ENCODE measurements at regions not wholly inside any gene's neighbourhood (a gene's known extent, or its start where the extent isn't known, plus 50 kb on each side); places are given as distances from the start of the nearest gene placed in this dataset.

DNA sequence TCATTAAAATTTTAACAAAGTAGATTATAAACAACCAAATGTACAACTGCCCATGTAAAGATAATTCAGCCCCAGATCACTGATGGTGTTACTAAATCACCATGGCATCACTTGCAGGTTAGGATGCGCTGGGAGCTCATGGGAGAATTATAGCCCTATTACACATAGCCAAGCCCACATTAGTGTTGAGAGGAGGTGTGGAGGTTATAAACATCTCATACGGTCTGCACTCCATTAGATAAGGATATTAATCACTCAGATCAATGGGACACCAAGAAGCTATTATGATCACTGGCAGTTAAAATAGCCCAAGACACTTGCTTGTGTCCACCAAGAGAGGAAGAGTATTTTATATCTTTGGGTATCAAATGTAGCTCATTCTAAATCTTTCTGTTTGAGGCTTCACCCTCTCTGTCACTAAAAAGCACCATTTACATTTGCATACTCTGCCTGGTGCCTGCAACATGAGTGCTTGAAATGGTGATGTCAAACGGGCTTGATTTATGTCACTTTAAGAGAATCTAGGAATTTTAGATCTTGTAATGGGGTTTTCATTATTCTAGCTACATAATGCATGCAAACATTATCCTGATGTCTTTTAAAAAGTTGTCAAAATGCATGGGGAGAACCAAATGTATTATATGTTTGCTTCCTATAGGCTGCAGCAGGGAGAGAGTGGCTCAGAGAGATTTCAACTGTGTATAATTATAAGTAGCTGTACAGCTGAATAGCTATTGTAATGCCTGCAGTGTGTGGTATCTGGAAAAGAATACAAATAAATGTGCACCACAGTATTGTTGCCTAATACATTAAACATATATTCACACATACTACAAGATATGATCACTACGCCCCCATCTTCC lies 654.1 kb upstream of the MARCKS start:
- Histone ChIP-seq H3K27ac (ENCODE audit: low read depth, low read length, severe bottlenecking) (no peak overlapping the region), H3K36me3 (ENCODE audit: control insufficient read depth, insufficient read depth, low read length) (no peaks in the 10 kb centered on the region), H3K4me1 (ENCODE audit: control insufficient read depth, insufficient read depth, low read length, poor library complexity, severe bottlenecking) (peaks cover 10% of the 10 kb centered on the region), H3K9me3 (ENCODE audit: control insufficient read depth, low read length) (no peaks in the 10 kb centered on the region), H3K4me3 (ENCODE audit: extremely low read depth, insufficient read depth, low read length, poor library complexity, severe bottlenecking) (no peak overlapping the region)
- 80 to 88% methylated on average over 1 of the region's 4 CpGs for WGBS, 2 experiments (ENCODE audit: insufficient coverage in 2 of 2)

DNA sequence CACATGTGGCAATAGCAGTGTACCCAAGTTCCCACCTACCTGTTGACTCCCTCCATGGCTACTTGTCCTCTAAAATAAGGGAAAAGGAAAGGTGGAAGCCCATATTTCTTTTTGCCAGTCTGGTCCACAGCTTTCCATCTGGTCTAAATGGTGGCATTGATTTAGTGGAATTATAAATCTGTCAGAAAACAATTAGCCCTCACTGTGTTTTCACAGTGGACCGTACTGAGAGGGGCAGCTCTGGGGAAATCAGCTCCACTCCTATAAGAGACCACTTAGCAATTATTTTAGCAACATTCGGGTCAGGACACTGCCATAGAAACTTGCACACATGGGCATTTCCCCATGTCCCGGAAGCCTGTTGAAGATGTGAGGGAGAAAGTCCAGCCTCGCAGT lies 653.4 kb upstream of the MARCKS start:
- H3K4me1 ChIP-seq (ENCODE audit: control insufficient read depth, insufficient read depth, low read length, poor library complexity, severe bottlenecking) = peaks cover 10% of the 10 kb centered on the region
- no peaks in the 10 kb centered on the region for H3K36me3 ChIP-seq (ENCODE audit: control insufficient read depth, insufficient read depth, low read length)
- H3K9me3 ChIP-seq (ENCODE audit: control insufficient read depth, low read length) = no peaks in the 10 kb centered on the region
- H3K27ac ChIP-seq (ENCODE audit: low read depth, low read length, severe bottlenecking) = no peak overlapping the region
- H3K4me3 ChIP-seq (ENCODE audit: extremely low read depth, insufficient read depth, low read length, poor library complexity, severe bottlenecking) = no peak overlapping the region
- WGBS, 2 experiments (ENCODE audit: insufficient coverage in 2 of 2) = 100% methylated on average over 1 of the region's 4 CpGs; no CpG with 5 or more reads in 1 of the 2 experiments

DNA sequence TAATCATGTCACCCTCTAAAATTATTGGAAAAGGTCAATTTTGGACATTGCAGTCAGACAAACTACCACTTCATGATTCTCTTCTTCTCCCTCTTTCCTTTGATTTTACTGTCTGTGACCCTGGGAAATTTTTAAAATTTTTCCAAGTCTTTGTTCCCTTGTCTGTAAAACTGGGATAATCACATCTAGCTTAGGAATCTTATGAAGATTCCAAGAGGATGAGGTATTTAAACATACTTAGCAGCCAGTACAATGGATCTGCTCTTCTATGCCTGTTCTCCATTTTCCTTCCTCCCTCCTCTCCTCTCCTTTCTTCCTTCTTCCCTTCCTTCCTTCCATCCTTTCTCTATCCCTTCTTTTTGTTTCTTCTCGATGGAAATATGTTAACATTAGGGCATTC lies 651.6 kb upstream of the MARCKS start:
- no CpG with 5 or more reads among the region's 1 CpG for WGBS, 2 experiments (ENCODE audit: insufficient coverage in 2 of 2)
- Histone ChIP-seq H3K9me3 (ENCODE audit: control insufficient read depth, low read length) (no peaks in the 10 kb centered on the region), H3K4me3 (ENCODE audit: extremely low read depth, insufficient read depth, low read length, poor library complexity, severe bottlenecking) (no peak overlapping the region), H3K36me3 (ENCODE audit: control insufficient read depth, insufficient read depth, low read length) (no peaks in the 10 kb centered on the region), H3K4me1 (ENCODE audit: control insufficient read depth, insufficient read depth, low read length, poor library complexity, severe bottlenecking) (peaks cover 10% of the 10 kb centered on the region), H3K27ac (ENCODE audit: low read depth, low read length, severe bottlenecking) (peak overlapping the region; percentile 20)

DNA sequence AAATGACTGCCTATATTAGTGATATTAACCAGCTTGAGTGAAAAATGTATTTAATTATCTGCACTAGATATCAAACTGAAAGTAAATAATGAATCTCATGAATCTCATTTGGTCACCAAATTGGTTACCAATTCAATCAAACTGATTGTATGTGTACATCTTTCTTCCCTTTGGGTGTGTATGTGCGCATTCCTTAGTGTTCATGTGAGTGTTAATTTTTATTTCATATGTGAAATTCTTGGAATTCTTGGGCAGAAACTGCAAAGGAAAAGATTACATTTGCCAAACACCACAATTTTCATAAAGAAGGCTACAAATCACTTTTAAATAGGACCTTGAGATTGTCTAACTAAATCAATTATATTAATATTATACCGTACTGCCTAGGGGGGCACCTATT lies 648.4 kb upstream of the MARCKS start:
- H3K4me1 ChIP-seq (ENCODE audit: control insufficient read depth, insufficient read depth, low read length, poor library complexity, severe bottlenecking) = peaks cover 10% of the 10 kb centered on the region
- H3K9me3 ChIP-seq (ENCODE audit: control insufficient read depth, low read length) = no peaks in the 10 kb centered on the region
- no CpG with 5 or more reads among the region's 2 CpGs for WGBS, 2 experiments (ENCODE audit: insufficient coverage in 2 of 2)
- no peak overlapping the region for H3K27ac ChIP-seq (ENCODE audit: low read depth, low read length, severe bottlenecking)
- H3K4me3 ChIP-seq (ENCODE audit: extremely low read depth, insufficient read depth, low read length, poor library complexity, severe bottlenecking) = no peak overlapping the region
- H3K36me3 ChIP-seq (ENCODE audit: control insufficient read depth, insufficient read depth, low read length) = no peaks in the 10 kb centered on the region

DNA sequence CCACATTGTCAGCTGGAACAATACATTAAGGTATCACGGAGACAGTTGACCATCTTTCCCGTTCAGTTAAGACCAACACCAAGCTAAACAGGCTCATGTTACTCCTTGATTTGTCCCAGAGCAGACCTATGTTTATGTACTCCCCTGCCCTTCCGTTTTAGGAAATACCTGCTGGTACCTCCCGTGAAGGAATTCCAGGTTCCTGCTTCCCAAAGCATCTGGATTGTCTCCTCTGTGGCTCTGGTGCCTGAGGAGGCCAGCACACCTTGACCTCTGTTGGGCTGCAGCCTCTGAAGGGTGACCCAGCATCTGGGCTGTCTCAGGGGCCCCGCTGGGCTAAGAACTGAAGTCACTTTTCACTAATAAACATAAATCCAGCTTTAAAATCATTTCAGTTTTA lies 647.8 kb upstream of the MARCKS start:
- Histone ChIP-seq H3K36me3 (ENCODE audit: control insufficient read depth, insufficient read depth, low read length) (no peaks in the 10 kb centered on the region), H3K4me3 (ENCODE audit: extremely low read depth, insufficient read depth, low read length, poor library complexity, severe bottlenecking) (no peak overlapping the region), H3K27ac (ENCODE audit: low read depth, low read length, severe bottlenecking) (no peak overlapping the region), H3K9me3 (ENCODE audit: control insufficient read depth, low read length) (no peaks in the 10 kb centered on the region), H3K4me1 (ENCODE audit: control insufficient read depth, insufficient read depth, low read length, poor library complexity, severe bottlenecking) (peaks cover 10% of the 10 kb centered on the region)
- WGBS, 2 experiments (ENCODE audit: insufficient coverage in 2 of 2) = 89 to 90% methylated on average over 4 of the region's 5 CpGs

DNA sequence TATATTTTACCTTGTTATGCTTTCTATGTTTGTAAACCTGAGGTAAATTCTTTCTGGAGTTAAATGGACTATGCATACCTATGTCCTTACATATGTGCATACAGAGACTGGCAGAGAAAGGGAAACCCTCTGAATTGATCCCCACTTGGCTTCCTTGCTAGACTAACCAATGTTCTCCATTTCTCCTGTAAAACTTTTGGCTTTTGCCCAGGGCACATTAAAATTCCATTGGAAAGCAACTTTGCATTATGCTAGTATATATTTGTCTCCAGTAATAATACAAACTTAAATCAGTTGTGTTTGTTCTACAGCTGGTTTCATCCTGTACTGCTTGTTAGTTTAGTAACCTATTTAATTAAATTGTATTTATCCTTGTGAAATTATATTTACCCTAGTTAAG lies 646.0 kb upstream of the MARCKS start:
- Histone ChIP-seq H3K4me1 (ENCODE audit: control insufficient read depth, insufficient read depth, low read length, poor library complexity, severe bottlenecking) (no peaks in the 10 kb centered on the region), H3K4me3 (ENCODE audit: extremely low read depth, insufficient read depth, low read length, poor library complexity, severe bottlenecking) (no peak overlapping the region), H3K27ac (ENCODE audit: low read depth, low read length, severe bottlenecking) (no peak overlapping the region), H3K9me3 (ENCODE audit: control insufficient read depth, low read length) (no peaks in the 10 kb centered on the region), H3K36me3 (ENCODE audit: control insufficient read depth, insufficient read depth, low read length) (no peaks in the 10 kb centered on the region)

DNA sequence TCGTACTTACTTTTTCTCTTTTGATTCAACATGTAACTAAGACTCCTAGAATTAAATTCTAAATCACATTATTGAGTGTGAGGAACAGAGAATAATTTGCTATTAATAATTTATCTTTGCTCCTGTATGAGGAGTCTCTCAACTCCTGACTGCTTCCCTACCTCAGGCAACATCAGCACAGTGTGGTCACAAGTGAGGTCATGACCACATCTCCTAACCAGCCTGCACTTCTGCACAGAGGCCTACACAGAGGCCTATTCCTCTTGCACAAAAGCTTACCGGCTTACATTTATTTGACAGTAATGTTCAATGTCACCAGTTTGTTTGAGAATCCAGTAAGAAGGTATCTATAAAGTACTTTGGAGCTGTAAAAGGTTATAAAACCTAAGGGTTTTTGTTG lies 637.4 kb upstream of the MARCKS start:
- WGBS, 2 experiments (ENCODE audit: insufficient coverage in 2 of 2) = 90% methylated on average over 2 of the region's 2 CpGs; no CpG with 5 or more reads in 1 of the 2 experiments
- no peak overlapping the region for H3K4me3 ChIP-seq (ENCODE audit: extremely low read depth, insufficient read depth, low read length, poor library complexity, severe bottlenecking)

DNA sequence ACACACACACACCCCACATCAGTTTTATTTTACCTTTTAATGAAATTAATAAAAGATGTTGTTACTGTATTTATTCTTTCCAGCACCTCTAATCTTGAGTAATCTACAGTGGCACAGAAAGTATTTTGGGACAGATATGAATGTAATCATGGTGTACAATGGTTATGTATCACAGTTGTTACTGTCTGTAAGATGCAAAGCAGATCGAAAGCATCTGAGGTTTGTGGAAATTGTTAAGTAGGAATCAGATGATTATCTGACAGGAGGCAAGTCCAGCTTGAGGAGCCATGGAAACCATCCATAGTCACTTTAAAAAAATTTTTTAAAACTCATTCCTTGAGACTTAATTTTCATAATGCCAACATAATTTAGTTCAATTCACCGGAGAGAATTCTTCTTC lies 636.3 kb upstream of the MARCKS start:
- Histone ChIP-seq H3K4me3 (ENCODE audit: extremely low read depth, insufficient read depth, low read length, poor library complexity, severe bottlenecking) (no peak overlapping the region), H3K9me3 (ENCODE audit: control insufficient read depth, low read length) (no peaks in the 10 kb centered on the region), H3K27ac (ENCODE audit: low read depth, low read length, severe bottlenecking) (no peak overlapping the region), H3K36me3 (ENCODE audit: control insufficient read depth, insufficient read depth, low read length) (no peaks in the 10 kb centered on the region), H3K4me1 (ENCODE audit: control insufficient read depth, insufficient read depth, low read length, poor library complexity, severe bottlenecking) (no peaks in the 10 kb centered on the region)
- WGBS, 2 experiments (ENCODE audit: insufficient coverage in 2 of 2) = 90 to 93% methylated on average over 2 of the region's 2 CpGs

More for the DNA sequence above, 637.4 kb upstream of the MARCKS start:
- Histone ChIP-seq H3K36me3 (ENCODE audit: control insufficient read depth, insufficient read depth, low read length) (no peaks in the 10 kb centered on the region), H3K4me1 (ENCODE audit: control insufficient read depth, insufficient read depth, low read length, poor library complexity, severe bottlenecking) (no peaks in the 10 kb centered on the region), H3K9me3 (ENCODE audit: control insufficient read depth, low read length) (no peaks in the 10 kb centered on the region), H3K27ac (ENCODE audit: low read depth, low read length, severe bottlenecking) (no peak overlapping the region)

DNA sequence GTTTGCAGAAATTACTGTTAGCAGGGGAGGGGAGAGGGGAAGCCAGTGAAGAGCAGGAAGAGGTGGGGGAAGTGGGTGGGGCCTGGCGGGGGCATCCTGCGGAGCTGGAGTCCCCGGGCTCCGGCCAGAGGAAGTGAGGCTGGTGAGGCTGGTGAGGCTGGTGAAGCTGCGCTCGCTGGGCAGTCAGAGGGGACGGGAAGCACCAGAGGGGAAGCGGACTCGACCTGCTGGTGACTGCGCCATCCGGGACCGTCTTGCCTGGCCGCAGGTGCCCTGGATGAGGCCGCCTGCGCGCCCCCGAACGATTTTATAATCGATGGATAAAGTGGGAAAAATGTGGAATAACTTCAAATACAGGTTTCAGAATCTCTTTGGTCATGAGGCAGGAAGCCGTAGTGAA lies 635.3 kb upstream of the MARCKS start:
- H3K27ac ChIP-seq (ENCODE audit: low read depth, low read length, severe bottlenecking) = no peak overlapping the region
- no peaks in the 10 kb centered on the region for H3K36me3 ChIP-seq (ENCODE audit: control insufficient read depth, insufficient read depth, low read length)
- no peak overlapping the region for H3K4me3 ChIP-seq (ENCODE audit: extremely low read depth, insufficient read depth, low read length, poor library complexity, severe bottlenecking)
- no peaks in the 10 kb centered on the region for H3K9me3 ChIP-seq (ENCODE audit: control insufficient read depth, low read length)
- WGBS, 2 experiments (ENCODE audit: insufficient coverage in 2 of 2) = 93 to 98% methylated on average over 15 to 19 of the region's 20 CpGs
- H3K4me1 ChIP-seq (ENCODE audit: control insufficient read depth, insufficient read depth, low read length, poor library complexity, severe bottlenecking) = no peaks in the 10 kb centered on the region

DNA sequence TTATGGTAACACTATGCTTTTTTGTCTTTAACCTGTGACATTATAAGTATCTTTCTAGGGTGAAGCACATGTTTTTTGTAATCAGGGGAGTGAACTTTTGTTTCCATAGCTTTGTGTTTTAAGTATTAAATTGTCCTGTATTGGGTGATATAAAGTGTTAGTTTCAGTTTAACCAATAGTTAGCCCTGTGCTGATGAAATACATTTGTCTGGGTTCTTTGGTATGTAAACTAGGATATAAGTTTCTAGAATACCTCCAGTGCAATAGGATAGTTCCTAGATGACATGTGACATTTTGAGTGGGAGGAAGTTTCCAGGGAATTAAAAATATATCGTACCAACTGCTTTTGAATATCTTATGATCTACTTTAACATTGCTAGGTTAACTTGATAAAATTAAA lies 611.0 kb upstream of the MARCKS start:
- H3K4me3 ChIP-seq (ENCODE audit: extremely low read depth, insufficient read depth, low read length, poor library complexity, severe bottlenecking) = no peak overlapping the region
- H3K9me3 ChIP-seq (ENCODE audit: control insufficient read depth, low read length) = no peaks in the 10 kb centered on the region
- H3K4me1 ChIP-seq (ENCODE audit: control insufficient read depth, insufficient read depth, low read length, poor library complexity, severe bottlenecking) = no peaks in the 10 kb centered on the region
- no CpG with 5 or more reads among the region's 1 CpG for WGBS, 2 experiments (ENCODE audit: insufficient coverage in 2 of 2)
- H3K27ac ChIP-seq (ENCODE audit: low read depth, low read length, severe bottlenecking) = no peak overlapping the region
- no peaks in the 10 kb centered on the region for H3K36me3 ChIP-seq (ENCODE audit: control insufficient read depth, insufficient read depth, low read length)

DNA sequence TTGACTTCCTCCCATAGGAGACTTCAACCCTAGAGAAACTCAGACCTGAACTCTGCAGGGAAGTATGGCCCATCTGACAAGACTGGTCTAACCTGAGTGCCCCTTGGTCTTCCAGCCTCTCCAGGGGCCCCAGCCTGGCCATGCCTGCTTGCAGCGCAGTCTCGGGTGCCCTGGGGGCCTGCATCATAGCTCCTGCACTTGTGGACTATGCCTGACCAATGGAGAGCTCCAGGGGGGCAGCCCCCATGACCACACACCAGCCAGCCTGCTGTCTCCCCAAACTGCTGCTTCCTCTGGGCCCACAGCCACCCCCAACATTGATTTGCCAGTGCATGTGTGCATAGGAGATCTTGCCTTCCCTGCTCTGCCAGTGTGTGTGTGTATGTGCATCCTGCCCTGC lies 608.6 kb upstream of the MARCKS start:
- Histone ChIP-seq H3K27ac (ENCODE audit: low read depth, low read length, severe bottlenecking) (no peak overlapping the region), H3K36me3 (ENCODE audit: control insufficient read depth, insufficient read depth, low read length) (no peaks in the 10 kb centered on the region), H3K4me3 (ENCODE audit: extremely low read depth, insufficient read depth, low read length, poor library complexity, severe bottlenecking) (no peak overlapping the region), H3K4me1 (ENCODE audit: control insufficient read depth, insufficient read depth, low read length, poor library complexity, severe bottlenecking) (no peaks in the 10 kb centered on the region), H3K9me3 (ENCODE audit: control insufficient read depth, low read length) (peaks cover 4% of the 10 kb centered on the region)
- WGBS, 2 experiments (ENCODE audit: insufficient coverage in 2 of 2) = 95 to 100% methylated on average over 1 to 2 of the region's 2 CpGs
